Adrenal gland (tissue), 9 donors: ENCODE measurements at regions not wholly inside any gene's neighbourhood (a gene's known extent, or its start where the extent isn't known, plus 50 kb on each side); places are given as distances from the start of the nearest gene placed in this dataset.

Experiments
- DNase-seq, 7 donors: peaks; one replicate each; pipeline ENCODE4 v3.0.0-alpha.2; 2019 to 2020
- H3K27ac ChIP-seq, 5 donors: fragments of 200-600 bp; sonication (generic) in 4 of 5; 1 replicate in 3 of 5; 2 replicates in 2 of 5; pipeline versions ENCODE4 v1.5.1 to v1.8.0; 2016 to 2020; ENCODE audit warnings: mild to moderate bottlenecking in 1 of 5
- H3K27me3 ChIP-seq: fragments of 200-600 bp; 2 replicates; pipeline ENCODE4 v1.8.0; 2021
- H3K36me3 ChIP-seq, 2 donors: fragments of 200-600 bp; replicated peaks in 1 of 2; 1 replicate in 1 of 2; 2 replicates in 1 of 2; pipeline versions ENCODE4 v1.5.1 to v1.8.0; 2018 to 2022
- H3K4me1 ChIP-seq, 2 donors: fragments of 200-600 bp; replicated peaks in 1 of 2; 1 replicate in 1 of 2; 2 replicates in 1 of 2; pipeline versions ENCODE4 v1.5.1 to v1.8.0; 2018 to 2021
- H3K4me3 ChIP-seq, 4 donors: fragments of 200-600 bp; sonication (generic) in 3 of 4; one replicate each; pipeline ENCODE4 v1.5.1; 2016 to 2018
- H3K9me3 ChIP-seq, 3 donors: fragments of 200-600 bp; sonication (generic) in 1 of 3; replicated peaks in 1 of 3; 1 replicate in 2 of 3; 2 replicates in 1 of 3; pipeline versions ENCODE4 v1.5.1 to v1.8.0; 2016 to 2021
- CTCF ChIP-seq, 6 experiments: fragments of 450-650 bp in 4 of 6; fragments of 200-600 bp in 2 of 6; sonication (generic) in 1 of 6; IDR thresholded peaks; 1 replicate in 5 of 6; 2 replicates in 1 of 6; pipeline versions ENCODE4 v1.5.1 to v1.8.0; 2016 to 2021; ENCODE audit warnings: antibody characterized with exemption in 6 of 6, mild to moderate bottlenecking in 2 of 6, moderate library complexity in 1 of 6
- POLR2A ChIP-seq, 2 donors: fragments of 450-650 bp; IDR thresholded peaks; one replicate each; pipeline ENCODE4 v1.6.1; 2017; ENCODE audit warnings: antibody characterized with exemption in 2 of 2, mild to moderate bottlenecking in 2 of 2, moderate library complexity in 1 of 2
- WGBS, 4 donors: extraction: QIAGEN DNeasy Blood & Tissue Kit in 2 of 4; methylation state at CpG; one replicate each; pipeline versions ENCODE4 v1.1.5 to v1.1.7; 2013 to 2017; 5-methylcytosine and 5-hydroxymethylcytosine counted together
- intact Hi-C, 2 donors: fragments of 100-400 bp; cut with DNase I; formaldehyde crosslinking; loops; one replicate each; pipeline versions ENCODE4 v1.14.1 to v1.15.0; 2022 to 2023
- donor health status: healthy with polysubstance abuse.
- donor health status: Bipolar disorder and iron deficiency.
- donor health status: DM: yes; HTN: yes; CAD: no.
- donor health status: DM: no; HTN: no; CAD: no.
- donor health status: DM: no; HTN: no; CAD: no.

- TF ChIP-seq CTCF (IDR thresholded peaks at IDR 0.05) (no peak), POLR2A (IDR thresholded peaks at IDR 0.05) (no peak)
- no peaks in the 10 kb centered on the region for H3K9me3 ChIP-seq
- DNase-seq: no peak
- no peak overlapping the region for H3K4me3 ChIP-seq
- H3K27ac ChIP-seq: no peak overlapping the region
- H3K27me3 ChIP-seq: no peaks in the 10 kb centered on the region
- WGBS, 4 donors: 72 to 83% (median 80%) methylated on average over 1 of the region's 1 CpG
- intact Hi-C loops: no loop called here
- H3K36me3 ChIP-seq: no peaks in the 10 kb centered on the region
- H3K4me1 ChIP-seq: no peaks in the 10 kb centered on the region
These were observed 173.9 kb upstream of the TFAP2D start for GRCh38 chr6:50539447-50539846.

GRCh38 chr6:50541941-50542340, 171.4 kb upstream of the TFAP2D start:
- TF ChIP-seq POLR2A (IDR thresholded peaks at IDR 0.05) (no peak), CTCF (IDR thresholded peaks at IDR 0.05) (no peak)

GRCh38 chr6:50543666-50544065, 169.7 kb upstream of the TFAP2D start:
- intact Hi-C loops: no loop called here
- 52 to 64% (median 61%) methylated on average over 7 of the region's 7 CpGs for WGBS, 4 donors
- H3K27ac ChIP-seq: no peak overlapping the region
- H3K4me1 ChIP-seq: no peaks in the 10 kb centered on the region
- no peaks in the 10 kb centered on the region for H3K36me3 ChIP-seq
- no peak overlapping the region for H3K4me3 ChIP-seq
- TF ChIP-seq CTCF (IDR thresholded peaks at IDR 0.05) (no peak), POLR2A (IDR thresholded peaks at IDR 0.05) (no peak)
- H3K9me3 ChIP-seq: no peaks in the 10 kb centered on the region
- H3K27me3 ChIP-seq: no peaks in the 10 kb centered on the region
- DNase-seq: no peak

More at GRCh38 chr6:50541941-50542340, 171.4 kb upstream of the TFAP2D start:
- no peak for DNase-seq
- H3K4me3 ChIP-seq: no peak overlapping the region
- no peaks in the 10 kb centered on the region for H3K36me3 ChIP-seq
- no peaks in the 10 kb centered on the region for H3K9me3 ChIP-seq
- no peaks in the 10 kb centered on the region for H3K4me1 ChIP-seq
- intact Hi-C loops: no loop called here
- WGBS, 4 donors: 70 to 90% (median 79%) methylated on average over 2 of the region's 2 CpGs
- no peaks in the 10 kb centered on the region for H3K27me3 ChIP-seq
- no peak overlapping the region for H3K27ac ChIP-seq

GRCh38 chr6:50549026-50549425, 164.3 kb upstream of the TFAP2D start:
- Histone ChIP-seq H3K27me3 (no peaks in the 10 kb centered on the region), H3K4me3 (no peak overlapping the region), H3K36me3 (no peaks in the 10 kb centered on the region), H3K27ac (no peak overlapping the region), H3K9me3 (no peaks in the 10 kb centered on the region), H3K4me1 (no peaks in the 10 kb centered on the region)
- intact Hi-C loops: no loop called here
- 45 to 61% (median 51%) methylated on average over 2 of the region's 2 CpGs for WGBS, 4 donors
- TF ChIP-seq POLR2A (IDR thresholded peaks at IDR 0.05): no peak
- TF ChIP-seq CTCF (IDR thresholded peaks at IDR 0.05): no peak
- no peak for DNase-seq
